DMS153 treated with DMSO at 0.1 percent for 48 hours (cell line): ENCODE measurements at regions not wholly inside any gene's neighbourhood (a gene's known extent, or its start where the extent isn't known, plus 50 kb on each side); places are given as distances from the start of the nearest gene placed in this dataset.
"Not testable (repeated sequence)": the region's sequence is repeated elsewhere in the genome, so short reads cannot be mapped to it uniquely, and the experiment has no call there.

Experiments used
- DNase-seq: peaks from one replicate; lab custom pipeline; 2025; ENCODE audit not compliant: unreplicated experiment; lab: John Stamatoyannopoulos, UW

DNA sequence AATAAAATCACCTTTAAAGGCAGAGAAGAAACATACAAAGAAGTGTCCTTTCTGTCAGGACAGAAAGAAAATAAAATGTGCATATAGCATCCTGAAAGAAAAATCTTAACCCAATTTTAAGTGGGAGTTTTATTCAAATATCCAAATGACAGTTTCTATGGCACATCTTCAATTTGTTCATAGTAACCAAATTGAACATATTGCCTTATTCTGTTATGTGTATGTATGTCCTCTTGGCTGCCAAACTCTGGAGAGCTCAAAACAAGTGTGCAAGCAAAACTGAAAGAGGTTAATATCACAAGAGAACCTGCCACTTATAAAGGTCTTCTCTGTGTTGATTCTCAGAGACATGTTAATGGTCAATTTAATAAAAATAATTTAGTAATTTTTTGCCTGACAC is 334.7 kb downstream of the BCKDHB start:
- no peak for DNase-seq

DNA sequence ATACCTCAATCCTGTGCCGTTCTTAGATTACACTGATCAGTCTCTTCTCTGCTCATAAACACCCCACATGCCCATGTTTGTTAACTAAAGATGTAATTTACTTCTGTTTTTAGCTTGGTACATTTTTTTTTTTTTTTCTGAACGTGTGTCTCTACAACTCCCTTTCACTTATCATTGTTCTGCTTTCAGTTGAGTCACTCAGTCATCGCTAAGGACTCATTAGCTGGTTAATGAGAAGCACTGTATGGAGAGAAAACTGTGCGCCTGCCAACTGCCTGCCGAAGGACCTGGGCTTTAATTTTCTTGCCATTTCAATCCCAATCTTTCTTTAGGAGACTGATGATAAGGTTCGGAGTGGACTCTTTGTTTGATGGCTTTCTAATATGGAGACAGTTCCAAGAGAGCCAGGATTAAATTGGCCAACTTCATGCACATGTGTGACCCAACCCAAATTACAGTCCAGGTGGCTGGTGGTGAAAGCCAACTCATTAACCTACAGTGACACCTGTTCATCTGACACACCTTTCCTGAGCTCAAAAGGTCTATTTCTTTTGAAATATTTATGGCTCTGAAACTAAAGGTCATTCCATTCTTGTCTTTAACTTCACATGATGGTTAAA is 334.1 kb downstream of the BCKDHB start:
- DNase-seq: no peak

DNA sequence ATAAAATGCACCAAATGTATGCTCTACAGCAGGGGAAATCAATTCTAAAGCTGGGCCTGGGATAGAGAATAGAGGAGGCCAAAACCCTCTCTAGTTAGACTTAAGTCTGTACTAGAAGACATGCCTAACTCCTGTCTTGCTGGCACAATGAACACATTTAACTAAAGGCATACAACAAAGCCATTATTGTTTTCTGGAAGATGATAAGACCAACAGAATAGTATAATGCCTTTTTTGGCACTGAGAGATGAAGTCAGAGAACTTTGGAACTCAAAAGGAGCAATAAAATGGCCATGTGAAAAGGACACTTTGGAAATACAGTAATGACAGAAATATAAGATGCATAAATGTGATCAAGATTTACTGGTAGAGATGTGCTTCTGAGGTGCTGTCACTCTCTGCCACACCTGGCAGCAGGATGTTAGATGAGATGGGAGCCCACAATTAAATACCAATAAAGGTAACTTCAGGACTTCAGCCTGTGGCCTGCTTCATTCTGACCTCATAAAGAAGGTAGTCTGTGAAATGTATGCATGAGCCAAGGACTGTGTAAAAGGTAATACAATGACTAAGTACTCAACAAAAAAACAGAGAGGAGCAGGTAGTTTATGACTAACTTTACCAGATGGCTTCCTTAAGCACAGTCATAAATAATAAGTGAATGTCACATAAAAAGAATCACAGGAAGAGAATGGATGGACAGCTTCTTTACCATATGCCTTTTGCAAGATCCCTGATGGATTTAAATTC is 333.4 kb downstream of the BCKDHB start:
- DNase-seq: no peak

DNA sequence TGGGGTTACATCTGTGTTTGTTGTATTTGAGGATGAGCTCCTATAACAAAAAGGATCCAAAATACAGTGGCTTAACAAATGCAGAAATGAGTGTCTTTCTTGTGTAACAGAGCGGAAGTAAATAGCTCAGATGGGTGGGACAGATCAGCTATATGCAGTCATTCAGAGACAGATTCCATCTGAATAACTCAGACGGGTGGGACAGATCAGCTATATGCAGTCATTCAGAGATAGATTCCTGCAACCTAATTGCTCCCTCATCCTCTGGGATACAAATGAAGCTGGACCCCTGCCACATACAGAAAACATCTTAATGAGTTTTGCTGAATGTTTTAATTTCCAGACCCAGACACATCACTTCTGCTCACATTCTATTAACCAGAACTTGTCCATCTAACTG is 332.3 kb downstream of the BCKDHB start:
- DNase-seq: no peak

DNA sequence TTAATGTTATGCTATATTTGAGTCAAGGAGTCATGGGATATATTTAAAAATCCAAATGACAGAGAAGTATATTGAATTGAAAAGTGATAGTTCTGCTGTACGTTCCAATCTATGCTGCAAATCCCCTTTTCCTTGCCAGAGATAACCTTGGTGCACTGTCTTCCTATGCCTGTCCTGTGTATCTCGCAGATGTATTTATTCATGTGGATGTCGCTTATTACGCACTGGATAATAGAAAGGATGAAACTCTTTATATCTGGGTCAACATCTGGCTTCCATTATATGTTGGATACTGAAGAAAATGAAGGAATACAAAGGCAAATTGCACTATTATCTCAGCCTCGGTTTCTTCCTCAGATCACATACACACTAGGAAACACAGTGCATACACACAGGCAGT is 331.3 kb downstream of the BCKDHB start:
- DNase-seq: no peak

DNA sequence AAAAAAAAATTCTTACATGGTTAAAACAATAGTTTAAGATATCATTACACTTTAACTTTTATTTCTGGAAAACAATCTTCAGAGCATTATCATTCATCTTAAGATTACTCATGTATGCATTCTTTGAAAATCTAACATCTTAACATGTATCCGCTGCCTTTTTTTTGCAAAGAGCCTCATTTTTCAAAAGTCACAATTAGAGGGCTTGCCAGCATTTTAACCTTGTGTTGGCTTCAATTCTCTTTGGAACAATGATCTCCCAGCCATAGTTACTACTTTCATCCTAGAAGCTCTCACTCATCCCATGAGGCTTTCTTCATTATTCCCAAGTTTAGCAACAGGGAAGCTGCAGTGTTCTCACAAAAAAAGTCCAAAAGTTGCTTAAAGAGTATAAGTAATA is 330.8 kb downstream of the BCKDHB start:
- DNase-seq: no peak

DNA sequence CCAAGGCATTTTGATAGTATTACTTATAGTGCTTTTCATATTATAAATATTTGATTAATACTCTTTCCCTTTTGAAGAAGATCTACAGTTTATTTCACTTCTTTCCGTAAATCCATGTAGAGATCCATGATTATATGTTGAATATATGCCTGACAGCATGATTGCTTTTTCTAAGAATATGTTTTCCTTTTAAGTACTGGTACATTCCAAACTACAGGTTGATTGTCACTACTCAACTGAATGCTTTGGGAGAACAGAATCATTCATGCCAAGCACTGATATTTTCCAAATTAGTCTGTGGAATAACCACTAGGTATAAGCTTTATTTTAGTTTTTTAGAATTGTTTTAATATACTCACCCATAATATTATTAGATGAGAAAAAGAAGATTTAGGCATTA is 330.2 kb downstream of the BCKDHB start:
- DNase-seq: no peak

DNA sequence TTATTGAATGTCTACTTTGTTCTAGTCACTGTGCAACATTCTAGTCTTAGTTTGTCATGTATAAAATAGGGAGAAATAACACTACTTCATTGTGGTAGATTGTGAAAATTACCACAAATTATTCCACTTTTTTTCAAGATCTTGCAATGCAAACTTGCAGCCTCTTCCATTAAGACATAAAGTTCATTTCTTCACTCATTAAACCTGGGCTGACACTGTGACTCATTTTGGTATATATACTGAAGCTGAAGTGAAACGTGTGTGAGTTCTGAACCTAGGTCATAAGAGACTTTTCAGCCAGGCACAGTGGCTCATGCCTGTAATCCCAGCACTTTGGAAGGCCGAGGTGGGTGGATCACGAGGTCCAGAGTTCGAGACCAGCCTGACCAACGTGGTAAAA is 329.0 kb downstream of the BCKDHB start:
- no peak for DNase-seq

DNA sequence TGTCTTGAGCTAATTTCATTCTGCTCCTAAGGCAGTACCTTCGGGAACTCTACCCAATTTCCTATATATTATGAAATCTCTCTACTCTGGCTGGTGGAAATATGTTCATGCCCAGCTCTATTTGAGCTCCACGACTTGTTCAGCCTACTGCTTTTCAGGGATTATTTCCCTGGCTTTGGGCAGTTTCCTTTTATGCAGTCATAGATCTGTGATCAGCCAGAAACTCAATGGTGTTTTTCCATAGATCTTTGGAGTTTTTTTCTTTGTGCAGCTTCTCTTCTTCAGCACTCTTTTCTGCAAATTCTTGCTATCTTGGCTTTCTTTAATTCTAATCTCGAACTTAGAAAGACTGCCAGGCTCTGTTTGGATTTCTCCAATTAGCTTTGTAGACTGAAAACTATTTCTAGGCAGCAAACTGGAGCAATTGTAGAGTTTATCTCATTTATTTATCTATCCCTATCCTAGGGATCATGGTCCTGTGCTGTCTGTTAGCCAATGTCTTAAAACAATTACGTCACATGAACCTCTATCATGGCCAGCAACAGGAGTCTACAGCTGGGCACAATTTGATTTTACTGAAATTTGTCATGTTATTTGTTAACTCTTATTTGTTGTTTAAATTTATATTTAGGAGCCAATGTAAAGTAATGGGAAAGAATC is 328.4 kb downstream of the BCKDHB start:
- no peak for DNase-seq

DNA sequence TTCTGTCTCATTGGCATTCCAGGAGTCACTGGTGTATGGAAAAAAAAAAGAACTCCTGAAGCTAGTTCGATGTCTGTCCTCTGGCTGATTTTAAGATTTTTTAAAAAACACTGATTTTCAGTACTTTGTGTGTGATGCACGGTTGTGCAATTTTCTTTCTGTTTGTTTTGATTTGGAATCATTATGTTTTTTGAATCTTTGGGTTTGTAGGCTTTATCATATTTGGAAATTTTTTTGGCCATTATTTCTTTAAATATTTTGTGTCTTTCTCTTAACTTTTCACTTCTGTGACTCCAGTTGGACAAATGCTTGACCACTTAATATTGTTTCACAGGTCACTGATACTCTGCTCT is 327.2 kb downstream of the BCKDHB start:
- DNase-seq: no peak

DNA sequence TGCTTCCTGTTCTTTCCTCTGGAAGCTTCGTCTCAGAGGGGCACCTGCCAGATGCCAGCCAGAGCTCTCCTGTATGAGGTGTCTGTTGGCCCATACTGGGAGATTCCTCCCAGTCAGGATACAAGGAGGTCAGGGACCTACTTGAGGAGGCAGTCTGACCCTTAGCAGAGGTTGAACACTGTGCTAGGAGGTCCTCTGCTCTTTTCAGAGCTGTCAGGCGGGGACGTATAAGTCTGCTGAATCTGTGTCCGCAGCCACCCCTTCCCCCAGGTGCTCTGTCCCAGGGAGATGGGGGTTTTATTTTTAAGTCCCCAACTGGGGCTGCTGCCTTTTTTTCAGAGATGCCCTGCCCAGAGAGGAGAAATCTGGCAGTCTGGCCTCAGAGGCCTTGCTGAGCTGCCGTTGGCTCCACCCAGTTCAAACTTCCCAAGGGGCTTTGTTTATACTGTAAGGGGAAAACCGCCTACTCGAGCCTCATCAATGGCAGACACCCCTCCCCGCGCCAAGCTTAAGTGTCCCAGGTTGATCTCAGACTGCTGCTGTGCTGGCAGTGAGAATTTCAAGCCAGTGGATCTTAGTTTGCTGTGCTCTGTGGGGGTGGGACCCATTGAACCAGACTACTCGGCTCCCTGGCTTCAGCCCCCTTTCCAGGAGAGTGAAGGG is 326.7 kb downstream of the BCKDHB start:
- DNase-seq: no peak

DNA sequence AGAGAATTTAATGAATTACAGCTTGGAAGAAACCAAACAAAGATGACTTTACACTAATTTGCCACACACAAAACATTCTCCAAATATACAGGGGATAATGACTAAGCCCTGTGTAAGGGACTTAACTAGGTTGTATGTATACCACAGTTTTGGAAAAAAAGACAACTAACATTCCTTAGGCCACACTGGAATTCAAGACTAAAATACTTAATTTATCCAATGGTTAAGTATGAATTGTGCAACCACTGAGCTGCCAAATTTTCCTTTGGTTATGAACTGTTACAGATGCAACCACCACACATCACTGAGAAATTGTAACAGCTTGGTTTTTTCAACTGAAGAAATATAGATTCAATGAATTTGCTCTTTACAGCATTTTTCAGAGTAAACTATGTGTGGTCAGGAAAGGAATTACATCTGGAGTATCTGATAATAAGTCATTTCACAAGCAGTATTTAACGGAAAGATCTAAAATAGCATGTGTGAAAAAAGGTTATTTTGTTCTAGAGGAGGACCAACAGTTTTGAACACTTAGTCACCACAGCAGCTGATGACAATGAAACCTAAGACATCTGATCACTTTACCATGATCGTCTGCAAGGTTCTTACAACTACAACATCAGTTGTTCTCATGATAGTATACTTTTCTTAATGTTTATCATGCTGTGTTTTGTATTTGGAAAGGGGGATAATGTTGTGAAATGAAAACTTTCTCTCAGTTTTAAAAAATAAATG is 318.8 kb downstream of the BCKDHB start:
- no peak for DNase-seq

DNA sequence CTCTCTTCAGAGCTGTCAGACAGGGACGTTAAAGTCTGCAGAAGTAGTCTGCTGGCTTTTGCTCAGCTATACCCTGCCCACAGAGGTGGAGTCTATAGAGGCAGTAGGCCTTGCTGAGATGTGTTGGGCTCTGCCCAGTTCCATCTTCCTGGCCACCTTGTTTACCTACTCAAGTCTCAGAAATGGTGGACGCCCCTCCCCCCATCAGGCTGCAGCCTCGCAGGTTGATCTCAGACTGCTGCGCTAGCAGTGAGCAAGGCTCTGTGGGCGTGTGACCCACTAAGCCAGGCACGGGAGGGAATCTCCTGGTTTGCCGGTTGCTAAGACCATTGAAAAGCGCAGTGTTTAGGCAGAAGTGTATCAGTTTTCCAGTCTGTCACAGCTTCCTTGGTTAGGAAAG is 305.0 kb downstream of the BCKDHB start:
- DNase-seq: no peak

DNA sequence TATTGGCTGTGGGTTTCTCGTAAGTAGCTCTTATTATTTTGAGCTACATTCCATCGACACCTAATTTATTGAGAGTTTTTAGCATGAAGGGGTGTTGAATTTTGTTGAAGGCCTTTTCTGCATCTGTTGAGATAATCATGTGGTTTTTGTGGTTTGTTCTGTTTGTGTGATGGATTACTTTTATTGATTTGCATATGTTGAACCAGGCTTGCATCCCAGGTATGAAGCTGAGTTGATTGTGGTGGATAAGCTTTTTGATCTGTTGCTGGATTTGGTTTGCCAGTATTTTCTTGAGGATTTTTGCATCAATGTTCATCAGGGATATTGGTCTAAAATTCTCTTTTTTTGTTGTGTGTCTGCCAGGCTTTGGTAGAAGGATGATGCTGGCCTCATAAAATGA is 301.5 kb downstream of the BCKDHB start:
- not testable (repeated sequence) for DNase-seq

DNA sequence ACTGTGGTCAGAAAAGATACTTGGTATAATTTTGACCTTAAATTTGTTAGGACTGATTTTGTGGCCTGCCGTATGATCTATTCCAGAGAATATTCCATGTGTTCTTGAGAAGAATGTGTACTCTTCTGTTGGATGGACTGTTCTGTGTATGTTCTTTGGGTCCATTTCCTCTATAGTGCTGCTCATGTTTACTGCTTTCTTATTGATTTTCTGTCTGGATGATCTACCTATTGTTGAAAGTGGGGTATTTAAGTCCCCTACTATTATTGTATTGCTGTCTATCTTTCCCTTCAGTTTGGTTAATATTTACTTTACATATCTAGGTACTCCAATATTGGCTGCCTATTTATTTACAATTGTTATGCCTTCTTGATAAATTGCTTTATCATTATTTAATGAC is 298.4 kb downstream of the BCKDHB start:
- DNase-seq: no peak

DNA sequence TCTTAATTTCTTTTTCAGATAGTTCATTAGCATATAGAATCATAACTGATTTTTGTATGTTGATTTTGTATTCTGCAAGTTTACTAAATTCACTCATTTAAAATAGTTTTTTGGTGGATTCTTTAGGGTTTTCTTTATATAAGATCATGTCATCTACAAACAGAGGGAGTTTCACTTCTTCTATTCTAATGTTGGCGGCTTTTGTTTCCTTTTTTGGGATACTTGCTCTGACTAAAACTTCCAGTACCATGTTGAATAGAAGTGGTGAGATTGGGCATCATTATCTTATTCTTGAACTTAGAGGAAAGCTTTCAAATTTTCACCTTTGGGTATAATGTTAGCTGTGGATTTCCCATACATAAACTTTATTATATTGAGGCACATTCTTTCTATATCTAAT is 296.9 kb downstream of the BCKDHB start:
- DNase-seq: no peak

DNA sequence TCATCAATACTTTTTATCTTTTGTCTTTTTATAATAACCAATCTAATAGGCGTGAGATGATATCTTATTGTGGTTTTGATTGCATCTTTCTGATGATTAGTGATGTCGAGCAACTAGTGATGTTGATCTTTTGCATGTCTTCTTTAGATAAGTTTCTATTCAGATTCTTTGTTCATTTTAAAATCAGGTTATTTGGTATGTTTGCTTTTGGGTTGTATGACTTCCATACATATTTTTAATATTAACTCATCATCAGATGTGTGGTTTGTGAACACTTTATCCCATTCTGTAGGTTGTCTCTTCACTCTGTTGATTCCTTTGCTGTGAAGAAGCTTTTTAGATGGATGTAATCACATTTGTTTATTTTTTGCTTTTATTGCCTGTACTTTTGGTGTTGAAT is 295.8 kb downstream of the BCKDHB start:
- no peak for DNase-seq
